Body of pancreas (tissue), 4 donors: ENCODE measurements at regions not wholly inside any gene's neighbourhood (a gene's known extent, or its start where the extent isn't known, plus 50 kb on each side); places are given as distances from the start of the nearest gene placed in this dataset.

Experiments used
- ATAC-seq: fragments of 150-250 bp; one replicate; pipeline ENCODE4 v1.9.1; 2016
- DNase-seq, 4 donors: peaks; one replicate each; pipeline ENCODE4 v3.0.0-alpha.2; 2019
- H3K27ac ChIP-seq, 4 donors: fragments of 200-600 bp; sonication (generic); 1 replicate in 3 of 4; 2 replicates in 1 of 4; pipeline versions ENCODE4 v1.5.1 to v1.6.1; 2016 to 2019; ENCODE audit warnings: mild to moderate bottlenecking in 1 of 4, mixed read lengths in 1 of 4, moderate library complexity in 1 of 4
- H3K27me3 ChIP-seq, 2 donors: fragments of 200-600 bp; sonication (generic); one replicate each; pipeline ENCODE4 v1.6.0; 2016; ENCODE audit warnings: mild to moderate bottlenecking in 1 of 2
- H3K36me3 ChIP-seq, 2 donors: fragments of 200-600 bp; sonication (generic); replicated peaks in 1 of 2; 2 replicates each; pipeline ENCODE4 v1.5.1; 2016; ENCODE audit warnings: low read depth in 2 of 2; ENCODE audit not compliant: insufficient read depth in 1 of 2
- H3K4me1 ChIP-seq: fragments of 200-600 bp; sonication (generic); one replicate; pipeline ENCODE4 v1.6.0; 2016
- H3K4me3 ChIP-seq, 2 donors: fragments of 200-600 bp; sonication (generic); 1 replicate in 1 of 2; 2 replicates in 1 of 2; pipeline ENCODE4 v1.5.1; 2016 to 2019
- H3K9me3 ChIP-seq, 3 donors: fragments of 200-600 bp; sonication (generic); 1 replicate in 2 of 3; 2 replicates in 1 of 3; pipeline ENCODE4 v1.5.1; 2016
- POLR2A ChIP-seq, 3 donors: fragments of 450-650 bp; IDR thresholded peaks; one replicate each; pipeline ENCODE4 v1.6.1; 2016; ENCODE audit warnings: antibody characterized with exemption in 3 of 3, mild to moderate bottlenecking in 2 of 3
- WGBS, 2 donors: methylation state at CpG; one replicate each; pipeline ENCODE4 v1.1.5; 2017; 5-methylcytosine and 5-hydroxymethylcytosine counted together
- intact Hi-C: fragments of 100-400 bp; cut with DNase I; formaldehyde crosslinking; loops from one replicate; pipeline ENCODE4 v1.15.1; 2023
- TF ChIP-seq, protein P1 (sequence below), 7 experiments: fragments of 450-650 bp in 4 of 7; fragments of 200-600 bp in 3 of 7; sonication (generic) in 3 of 7; IDR thresholded peaks; one replicate each; pipeline ENCODE4 v1.5.1; 2016 to 2019; ENCODE audit warnings: antibody characterized with exemption in 7 of 7

DNA sequence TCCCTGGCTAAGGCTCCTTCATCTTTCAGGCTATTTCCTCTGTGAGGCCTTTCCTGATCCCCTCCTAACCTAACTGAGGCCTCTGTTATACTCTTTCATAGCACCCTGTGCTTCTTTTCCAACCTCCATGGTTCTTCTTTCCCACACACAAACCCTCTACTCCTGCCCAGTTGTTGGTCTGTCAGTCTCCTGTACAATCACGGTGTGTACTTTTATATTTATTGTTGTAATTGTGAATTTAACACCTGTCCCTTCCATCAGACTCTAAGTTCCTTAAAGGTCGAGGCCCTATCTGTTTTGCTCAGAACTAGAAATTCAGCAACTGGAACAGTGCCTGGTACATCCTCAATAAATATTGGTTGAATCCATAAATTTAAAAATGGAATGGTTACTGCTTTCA, 100.2 kb upstream of the KCNE2 start:
- no peaks in the 10 kb centered on the region for H3K9me3 ChIP-seq
- no peak overlapping the region for H3K4me3 ChIP-seq
- ATAC-seq (no peak), DNase-seq (no peak)
- H3K36me3 ChIP-seq, result no peaks in the 10 kb centered on the region
- intact Hi-C loops, result no loop called here
- WGBS, 2 donors, result 68 to 71% methylated on average over 2 of the region's 2 CpGs
- H3K27ac ChIP-seq, result no peak overlapping the region
- TF ChIP-seq, protein P1, sequence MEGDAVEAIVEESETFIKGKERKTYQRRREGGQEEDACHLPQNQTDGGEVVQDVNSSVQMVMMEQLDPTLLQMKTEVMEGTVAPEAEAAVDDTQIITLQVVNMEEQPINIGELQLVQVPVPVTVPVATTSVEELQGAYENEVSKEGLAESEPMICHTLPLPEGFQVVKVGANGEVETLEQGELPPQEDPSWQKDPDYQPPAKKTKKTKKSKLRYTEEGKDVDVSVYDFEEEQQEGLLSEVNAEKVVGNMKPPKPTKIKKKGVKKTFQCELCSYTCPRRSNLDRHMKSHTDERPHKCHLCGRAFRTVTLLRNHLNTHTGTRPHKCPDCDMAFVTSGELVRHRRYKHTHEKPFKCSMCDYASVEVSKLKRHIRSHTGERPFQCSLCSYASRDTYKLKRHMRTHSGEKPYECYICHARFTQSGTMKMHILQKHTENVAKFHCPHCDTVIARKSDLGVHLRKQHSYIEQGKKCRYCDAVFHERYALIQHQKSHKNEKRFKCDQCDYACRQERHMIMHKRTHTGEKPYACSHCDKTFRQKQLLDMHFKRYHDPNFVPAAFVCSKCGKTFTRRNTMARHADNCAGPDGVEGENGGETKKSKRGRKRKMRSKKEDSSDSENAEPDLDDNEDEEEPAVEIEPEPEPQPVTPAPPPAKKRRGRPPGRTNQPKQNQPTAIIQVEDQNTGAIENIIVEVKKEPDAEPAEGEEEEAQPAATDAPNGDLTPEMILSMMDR (IDR thresholded peaks at IDR 0.05), result no peak
- no peak for TF ChIP-seq POLR2A (IDR thresholded peaks at IDR 0.05)
- H3K4me1 ChIP-seq, result no peaks in the 10 kb centered on the region
- H3K27me3 ChIP-seq, result no peaks in the 10 kb centered on the region

- Histone ChIP-seq H3K27me3 (no peaks in the 10 kb centered on the region), H3K36me3 (no peaks in the 10 kb centered on the region), H3K4me3 (no peak overlapping the region), H3K27ac (no peak overlapping the region), H3K4me1 (no peaks in the 10 kb centered on the region), H3K9me3 (no peaks in the 10 kb centered on the region)
- WGBS, 2 donors, result 73 to 76% methylated on average over 1 of the region's 1 CpG
- intact Hi-C loops, result no loop called here
- TF ChIP-seq, protein P1 (IDR thresholded peaks at IDR 0.05), result no peak
- TF ChIP-seq POLR2A (IDR thresholded peaks at IDR 0.05), result no peak
- ATAC-seq (no peak), DNase-seq (no peak)
Observed at GRCh38 chr21:34266351-34266750, 97.5 kb upstream of the KCNE2 start.

DNA sequence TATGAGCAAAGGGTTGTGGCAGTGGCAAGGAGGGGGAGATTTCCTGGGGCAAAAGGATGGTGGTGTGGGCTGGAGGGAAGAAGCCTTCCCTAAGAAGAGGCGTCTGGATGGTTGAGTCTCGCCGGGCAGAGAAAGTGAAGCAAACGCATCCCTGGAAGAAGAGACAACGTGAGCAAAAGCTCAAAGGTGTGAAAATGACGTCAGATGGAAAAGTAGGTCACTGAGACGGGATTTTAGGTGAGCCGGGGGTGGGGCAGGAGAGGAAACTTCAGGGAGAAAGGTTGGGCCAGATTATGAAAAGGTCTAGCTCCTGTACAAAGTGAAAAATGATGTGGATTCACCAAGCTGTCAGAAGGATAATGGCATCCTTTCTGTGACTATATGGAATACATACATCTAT, 95.3 kb upstream of the KCNE2 start:
- no peak for DNase-seq
- no peaks in the 10 kb centered on the region for H3K27me3 ChIP-seq
- TF ChIP-seq, protein P1 (IDR thresholded peaks at IDR 0.05), result no peak
- no peak for TF ChIP-seq POLR2A (IDR thresholded peaks at IDR 0.05)
- H3K9me3 ChIP-seq, result no peaks in the 10 kb centered on the region
- H3K27ac ChIP-seq, result no peak overlapping the region
- no peak overlapping the region for H3K4me3 ChIP-seq
- ATAC-seq, result no peak
- H3K36me3 ChIP-seq, result no peaks in the 10 kb centered on the region
- intact Hi-C loops, result no loop called here
- no peaks in the 10 kb centered on the region for H3K4me1 ChIP-seq
- 69 to 71% methylated on average over 8 of the region's 8 CpGs for WGBS, 2 donors

GRCh38 chr21:34270411-34270810, 93.4 kb upstream of the KCNE2 start:
- no peaks in the 10 kb centered on the region for H3K9me3 ChIP-seq
- H3K4me1 ChIP-seq, result no peaks in the 10 kb centered on the region
- WGBS, 2 donors, result 64 to 67% methylated on average over 6 of the region's 6 CpGs
- H3K27ac ChIP-seq, result no peak overlapping the region
- ATAC-seq, result no peak
- TF ChIP-seq, protein P1 (IDR thresholded peaks at IDR 0.05), result no peak
- H3K4me3 ChIP-seq, result no peak overlapping the region
- DNase-seq, result no peak
- H3K36me3 ChIP-seq, result no peaks in the 10 kb centered on the region
- intact Hi-C loops, result no loop called here
- no peaks in the 10 kb centered on the region for H3K27me3 ChIP-seq

GRCh38 chr21:34271189-34271851, 92.5 kb upstream of the KCNE2 start:
- DNase-seq (no peak), ATAC-seq (no peak)
- TF ChIP-seq, protein P1 (IDR thresholded peaks at IDR 0.05), result no peak
- TF ChIP-seq POLR2A (IDR thresholded peaks at IDR 0.05), result no peak
- H3K9me3 ChIP-seq, result no peaks in the 10 kb centered on the region
- no peaks in the 10 kb centered on the region for H3K36me3 ChIP-seq
- intact Hi-C loops, result no loop called here
- no peak overlapping the region for H3K4me3 ChIP-seq
- H3K27me3 ChIP-seq, result no peaks in the 10 kb centered on the region
- WGBS, 2 donors, result 79 to 86% methylated on average over 2 of the region's 2 CpGs
- no peak overlapping the region for H3K27ac ChIP-seq
- no peaks in the 10 kb centered on the region for H3K4me1 ChIP-seq
